SKM-1 treated with dmso at 0.1 percent for 144 hours (cell line): ENCODE measurements at regions not wholly inside any gene's neighbourhood (a gene's known extent, or its start where the extent isn't known, plus 50 kb on each side); places are given as distances from the start of the nearest gene placed in this dataset.
"Not testable (repeated sequence)": the region's sequence is repeated elsewhere in the genome, so short reads cannot be mapped to it uniquely, and the experiment has no call there.

Experiments
- DNase-seq: peaks from one replicate; lab custom pipeline; 2025; ENCODE audit not compliant: unreplicated experiment; lab: John Stamatoyannopoulos, UW

- DNase-seq = no peak
Measured at GRCh38 chr14:44620121-44621019, 113.3 kb upstream of the FSCB start.

GRCh38 chr14:44616204-44616603, 109.1 kb upstream of the FSCB start:
- DNase-seq = no peak

- DNase-seq = no peak
Measured at GRCh38 chr14:44613061-44613712, 106.1 kb upstream of the FSCB start.

GRCh38 chr14:44612002-44612401, 104.9 kb upstream of the FSCB start:
- no peak for DNase-seq

- DNase-seq = no peak
Measured at GRCh38 chr14:44609876-44610510, 102.9 kb upstream of the FSCB start.

GRCh38 chr14:44609201-44609600, 102.1 kb upstream of the FSCB start:
- DNase-seq = no peak

GRCh38 chr14:44607701-44608100, 100.6 kb upstream of the FSCB start:
- no peak for DNase-seq

- DNase-seq = no peak
Measured at GRCh38 chr14:44606576-44606975, 99.5 kb upstream of the FSCB start.

GRCh38 chr14:44601266-44601665, 94.2 kb upstream of the FSCB start:
- not testable (repeated sequence) for DNase-seq

GRCh38 chr14:44589180-44589579, 82.1 kb upstream of the FSCB start:
- no peak for DNase-seq

- DNase-seq = no peak
Measured at GRCh38 chr14:44586910-44587309, 79.8 kb upstream of the FSCB start.

GRCh38 chr14:44576356-44576755, 69.3 kb upstream of the FSCB start:
- no peak for DNase-seq

- no peak for DNase-seq
Measured at GRCh38 chr14:44567997-44568396, 60.9 kb upstream of the FSCB start.

GRCh38 chr14:44565968-44566367, 58.9 kb upstream of the FSCB start:
- no peak for DNase-seq

- DNase-seq = no peak
Measured at GRCh38 chr14:44564908-44565307, 57.8 kb upstream of the FSCB start.
